ENCODE measurements at regions not wholly inside any gene's neighbourhood (a gene's known extent, or its start where the extent isn't known, plus 50 kb on each side); places are given as distances from the start of the nearest gene placed in this dataset.

GRCh38 chr2:188077757-188078156 lies 213.9 kb upstream of the GULP1 start:
- no peak for DNase-seq

GRCh38 chr2:188078534-188078933 lies 213.1 kb upstream of the GULP1 start:
- no peak for DNase-seq

GRCh38 chr2:188079196-188079595 lies 212.5 kb upstream of the GULP1 start:
- no peak for DNase-seq

GRCh38 chr2:188085421-188085820 lies 206.3 kb upstream of the GULP1 start:
- DNase-seq, result no peak

GRCh38 chr2:188089901-188090300 lies 201.8 kb upstream of the GULP1 start:
- no peak for DNase-seq

- no peak for DNase-seq
Observed at GRCh38 chr2:188091220-188091619, 200.5 kb upstream of the GULP1 start.

- no peak for DNase-seq
Observed at GRCh38 chr2:188092734-188093133, 198.9 kb upstream of the GULP1 start.

- DNase-seq, result no peak
Observed at GRCh38 chr2:188096910-188097309, 194.8 kb upstream of the GULP1 start.

GRCh38 chr2:188102881-188103280 lies 188.8 kb upstream of the GULP1 start:
- no peak for DNase-seq

GRCh38 chr2:188114014-188114413 lies 177.7 kb upstream of the GULP1 start:
- no peak for DNase-seq

GRCh38 chr2:188117706-188118105 lies 174.0 kb upstream of the GULP1 start:
- DNase-seq, result no peak

GRCh38 chr2:188118431-188118830 lies 173.2 kb upstream of the GULP1 start:
- no peak for DNase-seq

GRCh38 chr2:188119112-188119838 lies 172.4 kb upstream of the GULP1 start:
- DNase-seq, result no peak

- no peak for DNase-seq
Observed at GRCh38 chr2:188122985-188123384, 168.7 kb upstream of the GULP1 start.

- no peak for DNase-seq
Observed at GRCh38 chr2:188129677-188130076, 162.0 kb upstream of the GULP1 start.

- DNase-seq, result no peak
Observed at GRCh38 chr2:188130317-188130716, 161.4 kb upstream of the GULP1 start.

- no peak for DNase-seq
Observed at GRCh38 chr2:188131281-188131680, 160.4 kb upstream of the GULP1 start.

- no peak for DNase-seq
Observed at GRCh38 chr2:188132385-188132784, 159.3 kb upstream of the GULP1 start.

GRCh38 chr2:188134241-188134640 lies 157.4 kb upstream of the GULP1 start:
- no peak for DNase-seq

GRCh38 chr2:188138313-188138712 lies 153.4 kb upstream of the GULP1 start:
- DNase-seq, result no peak

GRCh38 chr2:188142088-188142487 lies 149.6 kb upstream of the GULP1 start:
- DNase-seq, result no peak

GRCh38 chr2:188142636-188143295 lies 148.9 kb upstream of the GULP1 start:
- no peak for DNase-seq

GRCh38 chr2:188145885-188146284 lies 145.8 kb upstream of the GULP1 start:
- no peak for DNase-seq

- no peak for DNase-seq
Observed at GRCh38 chr2:188146888-188147287, 144.8 kb upstream of the GULP1 start.

- DNase-seq, result no peak
Observed at GRCh38 chr2:188151670-188152069, 140.0 kb upstream of the GULP1 start.

Data from activated CD4-positive, alpha-beta T cell treated with anti-CD3 and anti-CD28 coated beads for 48 hours (primary cell).